ENCODE measurements at regions not wholly inside any gene's neighbourhood (a gene's known extent, or its start where the extent isn't known, plus 50 kb on each side); places are given as distances from the start of the nearest gene placed in this dataset.

GRCh38 chr4:56276547-56276946 is 110.7 kb downstream of the AASDH start:
- no peaks in the 10 kb centered on the region for H3K79me2 ChIP-seq (ENCODE audit: insufficient read depth)
- H4K20me1 ChIP-seq (ENCODE audit: insufficient read depth) = no peaks in the 10 kb centered on the region
- peaks cover 0 to 3% of the 10 kb centered on the region in 2 experiments for H3K36me3 ChIP-seq (replicated peaks in 1 of 2; ENCODE audit: control insufficient read depth in 1 of 2, insufficient read depth in 2 of 2, low read length in 1 of 2)
- TF ChIP-seq TAF1 (IDR thresholded peaks at IDR 0.05; ENCODE audit: borderline replicate concordance, low read depth, low read length) (no peak), JUND (IDR thresholded peaks at IDR 0.05) (no peak), SIN3A (IDR thresholded peaks at IDR 0.05; ENCODE audit: borderline replicate concordance, low read depth, low read length) (no peak), RAD21 (IDR thresholded peaks at IDR 0.05; ENCODE audit: low read length) (no peak), IRF3 (IDR thresholded peaks at IDR 0.05; ENCODE audit: low read depth, low read length) (no peak), ZBTB33 (IDR thresholded peaks at IDR 0.05; ENCODE audit: borderline replicate concordance, low read depth) (no peak), RCOR1 (IDR thresholded peaks at IDR 0.05; ENCODE audit: low read length) (no peak), MEF2A (IDR thresholded peaks at IDR 0.05; ENCODE audit: borderline replicate concordance, low read depth) (no peak), NRF1 (IDR thresholded peaks at IDR 0.05; ENCODE audit: low read depth, low read length) (no peak), MXI1 (IDR thresholded peaks at IDR 0.05; ENCODE audit: low read depth, low read length) (no peak), CHD2 (IDR thresholded peaks at IDR 0.05; ENCODE audit: low read length, partially characterized antibody) (no peak), FOXJ3 (CRISPR knock-in tag; IDR thresholded peaks at IDR 0.05) (no peak), EZH2phosphoT487 (IDR thresholded peaks at IDR 0.05; ENCODE audit: borderline replicate concordance, low read depth) (no peak)
- no peaks in the 10 kb centered on the region for H3F3A ChIP-seq (replicated peaks; ENCODE audit: insufficient read depth)
- no peaks in the 10 kb centered on the region for H3K4me1 ChIP-seq (ENCODE audit: control insufficient read depth in 1 of 2, insufficient read depth in 2 of 2, low read depth in 1 of 2, low read length in 1 of 2)
- no peaks in the 10 kb centered on the region for H3K9me3 ChIP-seq
- no peak overlapping the region for H3K4me2 ChIP-seq
- H3K27me3 ChIP-seq (ENCODE audit: insufficient read depth) = no peaks in the 10 kb centered on the region
- H2AFZ ChIP-seq (ENCODE audit: low read depth) = no peak overlapping the region
- DNase-seq = no peak
- H3K9ac ChIP-seq = no peak overlapping the region
- no peak overlapping the region; a peak in 1 of 4 replicates for H3K4me3 ChIP-seq (ENCODE audit: low read depth in 2 of 2, low read length in 1 of 2)
- POLR2A ChIA-PET = no interaction called here
- H3K9me2 ChIP-seq = no peaks in the 10 kb centered on the region
- CTCF ChIA-PET = interaction anchor here (1.9 kb wide), 1 partner anchor 24 kb away, joined by 6 read pairs; no protein-coding TSS in a partner anchor
- H3K27ac ChIP-seq (ENCODE audit: low read depth in 2 of 2, low read length in 1 of 2) = no peak overlapping the region

GRCh38 chr4:56273391-56273790 is 113.9 kb downstream of the AASDH start:
- no peaks in the 10 kb centered on the region for H3K27me3 ChIP-seq (ENCODE audit: insufficient read depth)
- no peaks in the 10 kb centered on the region for H3K4me1 ChIP-seq (ENCODE audit: control insufficient read depth in 1 of 2, insufficient read depth in 2 of 2, low read depth in 1 of 2, low read length in 1 of 2)
- no peak overlapping the region for H3K9ac ChIP-seq
- H3K9me2 ChIP-seq = no peaks in the 10 kb centered on the region
- no peak for DNase-seq
- H3K79me2 ChIP-seq (ENCODE audit: insufficient read depth) = no peaks in the 10 kb centered on the region
- no peaks in the 10 kb centered on the region for H4K20me1 ChIP-seq (ENCODE audit: insufficient read depth)
- ChIA-PET POLR2A (no interaction called here), CTCF (interaction anchor here (0.8 kb wide), 1 partner anchor 325 kb away, joined by 3 read pairs; the partner anchor contains the start of gene CEP135)
- 100% methylated on average over 2 of the region's 2 CpGs for WGBS (ENCODE audit: low lambda C conversion rate)
- H3K9me3 ChIP-seq = no peaks in the 10 kb centered on the region
- no peaks in the 10 kb centered on the region for H3F3A ChIP-seq (replicated peaks; ENCODE audit: insufficient read depth)
- no peak overlapping the region for H3K27ac ChIP-seq (ENCODE audit: low read depth in 2 of 2, low read length in 1 of 2)
- no peak overlapping the region for H2AFZ ChIP-seq (ENCODE audit: low read depth)
- H3K4me3 ChIP-seq (ENCODE audit: low read depth in 2 of 2, low read length in 1 of 2) = no peak overlapping the region
- no peak overlapping the region for H3K4me2 ChIP-seq
- peaks cover 0 to 3% of the 10 kb centered on the region in 2 experiments for H3K36me3 ChIP-seq (replicated peaks in 1 of 2; ENCODE audit: control insufficient read depth in 1 of 2, insufficient read depth in 2 of 2, low read length in 1 of 2)
- TF ChIP-seq, protein P1, sequence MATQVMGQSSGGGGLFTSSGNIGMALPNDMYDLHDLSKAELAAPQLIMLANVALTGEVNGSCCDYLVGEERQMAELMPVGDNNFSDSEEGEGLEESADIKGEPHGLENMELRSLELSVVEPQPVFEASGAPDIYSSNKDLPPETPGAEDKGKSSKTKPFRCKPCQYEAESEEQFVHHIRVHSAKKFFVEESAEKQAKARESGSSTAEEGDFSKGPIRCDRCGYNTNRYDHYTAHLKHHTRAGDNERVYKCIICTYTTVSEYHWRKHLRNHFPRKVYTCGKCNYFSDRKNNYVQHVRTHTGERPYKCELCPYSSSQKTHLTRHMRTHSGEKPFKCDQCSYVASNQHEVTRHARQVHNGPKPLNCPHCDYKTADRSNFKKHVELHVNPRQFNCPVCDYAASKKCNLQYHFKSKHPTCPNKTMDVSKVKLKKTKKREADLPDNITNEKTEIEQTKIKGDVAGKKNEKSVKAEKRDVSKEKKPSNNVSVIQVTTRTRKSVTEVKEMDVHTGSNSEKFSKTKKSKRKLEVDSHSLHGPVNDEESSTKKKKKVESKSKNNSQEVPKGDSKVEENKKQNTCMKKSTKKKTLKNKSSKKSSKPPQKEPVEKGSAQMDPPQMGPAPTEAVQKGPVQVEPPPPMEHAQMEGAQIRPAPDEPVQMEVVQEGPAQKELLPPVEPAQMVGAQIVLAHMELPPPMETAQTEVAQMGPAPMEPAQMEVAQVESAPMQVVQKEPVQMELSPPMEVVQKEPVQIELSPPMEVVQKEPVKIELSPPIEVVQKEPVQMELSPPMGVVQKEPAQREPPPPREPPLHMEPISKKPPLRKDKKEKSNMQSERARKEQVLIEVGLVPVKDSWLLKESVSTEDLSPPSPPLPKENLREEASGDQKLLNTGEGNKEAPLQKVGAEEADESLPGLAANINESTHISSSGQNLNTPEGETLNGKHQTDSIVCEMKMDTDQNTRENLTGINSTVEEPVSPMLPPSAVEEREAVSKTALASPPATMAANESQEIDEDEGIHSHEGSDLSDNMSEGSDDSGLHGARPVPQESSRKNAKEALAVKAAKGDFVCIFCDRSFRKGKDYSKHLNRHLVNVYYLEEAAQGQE (IDR thresholded peaks at IDR 0.05; ENCODE audit: low read depth, low read length) = no peak
- TF ChIP-seq PBX3 (IDR thresholded peaks at IDR 0.05) (no peak), FOXJ3 (CRISPR knock-in tag; IDR thresholded peaks at IDR 0.05) (no peak), SIN3A (IDR thresholded peaks at IDR 0.05; ENCODE audit: borderline replicate concordance, low read depth, low read length) (no peak), TAF1 (IDR thresholded peaks at IDR 0.05; ENCODE audit: borderline replicate concordance, low read depth, low read length) (no peak), EP300 (IDR thresholded peaks at IDR 0.05; ENCODE audit: borderline replicate concordance in 1 of 2, low read depth in 1 of 2, low read length in 1 of 2) (no peak), YY1 (IDR thresholded peaks at IDR 0.05; ENCODE audit: low read depth) (no peak), IRF3 (IDR thresholded peaks at IDR 0.05; ENCODE audit: low read depth, low read length) (no peak)
- TF ChIP-seq, protein P2, sequence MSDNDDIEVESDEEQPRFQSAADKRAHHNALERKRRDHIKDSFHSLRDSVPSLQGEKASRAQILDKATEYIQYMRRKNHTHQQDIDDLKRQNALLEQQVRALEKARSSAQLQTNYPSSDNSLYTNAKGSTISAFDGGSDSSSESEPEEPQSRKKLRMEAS (IDR thresholded peaks at IDR 0.05; ENCODE audit: low read depth) = no peak
